Osteocyte (in vitro differentiated cells): ENCODE measurements at regions not wholly inside any gene's neighbourhood (a gene's known extent, or its start where the extent isn't known, plus 50 kb on each side); places are given as distances from the start of the nearest gene placed in this dataset.

Source experiments
- DNase-seq: peaks from one replicate; pipeline ENCODE4 v3.0.0; 2021; ENCODE audit warnings: mixed read lengths; ENCODE audit not compliant: unreplicated experiment; ENCODE audit errors: extremely low spot score
- H3K27ac Mint-ChIP-seq: one replicate; pipeline ENCODE4 v1.8.0; 2021; ENCODE audit warnings: mild to moderate bottlenecking, mixed read lengths; ENCODE audit not compliant: unreplicated experiment
- H3K27me3 Mint-ChIP-seq: one replicate; pipeline ENCODE4 v1.8.0; 2021; ENCODE audit warnings: mixed read lengths; ENCODE audit not compliant: unreplicated experiment
- H3K36me3 Mint-ChIP-seq: one replicate; pipeline ENCODE4 v1.8.0; 2021; ENCODE audit warnings: mixed read lengths; ENCODE audit not compliant: unreplicated experiment
- H3K4me1 Mint-ChIP-seq: one replicate; pipeline ENCODE4 v1.8.0; 2021; ENCODE audit warnings: mixed read lengths; ENCODE audit not compliant: unreplicated experiment
- H3K4me3 Mint-ChIP-seq: one replicate; pipeline ENCODE4 v1.8.0; 2021; ENCODE audit warnings: mild to moderate bottlenecking, moderate library complexity, mixed read lengths; ENCODE audit not compliant: unreplicated experiment
- H3K9me3 Mint-ChIP-seq: one replicate; pipeline ENCODE4 v1.8.0; 2021; ENCODE audit warnings: mixed read lengths; ENCODE audit not compliant: unreplicated experiment
- CTCF ChIP-seq: fragments of 200-600 bp; sonication (generic); IDR thresholded peaks from 2 replicates; pipeline ENCODE4 v1.5.0; 2021; ENCODE audit warnings: antibody characterized with exemption, mild to moderate bottlenecking, moderate library complexity

DNA sequence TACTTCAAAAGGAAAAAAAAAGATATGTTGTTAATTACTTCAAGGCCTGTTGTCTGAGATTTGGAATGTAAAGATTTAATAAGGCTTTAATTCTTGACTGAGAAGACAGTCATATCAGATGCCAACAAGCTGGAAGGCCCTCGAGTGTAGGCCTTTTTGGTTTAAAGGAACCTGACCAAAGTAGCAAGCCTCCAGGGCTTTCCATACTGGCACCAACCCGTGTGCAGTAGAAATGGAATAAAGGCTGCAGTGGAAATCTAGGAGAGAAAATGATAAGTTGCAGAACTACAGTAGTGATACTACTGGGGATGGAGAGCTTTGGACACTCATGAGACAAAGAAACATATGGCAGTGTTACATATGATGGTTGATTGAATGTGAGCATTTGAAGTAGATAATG, 358.0 kb downstream of the TAF11L14 start:
- no peak overlapping the region for H3K4me3 Mint-ChIP-seq
- no peak overlapping the region for H3K27ac Mint-ChIP-seq

DNA sequence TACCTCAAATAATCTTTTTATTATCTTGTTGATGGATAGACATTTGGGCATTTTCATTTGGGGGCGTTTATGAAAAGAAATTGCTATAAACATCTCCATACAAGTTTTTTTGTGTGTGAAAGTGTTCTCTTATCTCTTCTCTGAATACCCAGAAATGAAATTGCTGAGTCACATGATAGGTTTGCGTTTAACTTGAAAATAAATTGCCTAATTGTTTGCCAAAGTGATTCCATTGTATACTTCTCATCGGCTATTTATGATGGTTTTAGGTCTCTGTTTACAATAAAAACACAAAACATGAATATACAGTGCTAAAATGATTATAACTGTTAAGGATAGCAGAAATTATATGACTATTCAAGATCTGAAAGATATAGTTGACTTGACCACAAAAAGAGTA, 361.7 kb downstream of the TAF11L14 start:
- TF ChIP-seq CTCF = no peak
- H3K27ac Mint-ChIP-seq = no peak overlapping the region
- H3K4me3 Mint-ChIP-seq = no peak overlapping the region
- no peak for DNase-seq
- H3K4me1 Mint-ChIP-seq = peaks cover 7% of the 10 kb centered on the region
- H3K27me3 Mint-ChIP-seq = no peaks in the 10 kb centered on the region
- H3K9me3 Mint-ChIP-seq = no peaks in the 10 kb centered on the region
- H3K36me3 Mint-ChIP-seq = no peaks in the 10 kb centered on the region

More for the DNA sequence above, 358.0 kb downstream of the TAF11L14 start:
- DNase-seq = no peak
- H3K4me1 Mint-ChIP-seq = no peaks in the 10 kb centered on the region
- H3K9me3 Mint-ChIP-seq = no peaks in the 10 kb centered on the region
- no peak for TF ChIP-seq CTCF
- H3K27me3 Mint-ChIP-seq = no peaks in the 10 kb centered on the region
- H3K36me3 Mint-ChIP-seq = no peaks in the 10 kb centered on the region

GRCh38 chr5:17999858-18000257, 365.6 kb downstream of the TAF11L14 start:
- no peak for DNase-seq
- peaks cover 11% of the 10 kb centered on the region for H3K4me1 Mint-ChIP-seq
- H3K9me3 Mint-ChIP-seq = peaks cover 11% of the 10 kb centered on the region
- no peak for TF ChIP-seq CTCF
- no peaks in the 10 kb centered on the region for H3K27me3 Mint-ChIP-seq
- H3K4me3 Mint-ChIP-seq = no peak overlapping the region
- H3K36me3 Mint-ChIP-seq = no peaks in the 10 kb centered on the region
- no peak overlapping the region for H3K27ac Mint-ChIP-seq

DNA sequence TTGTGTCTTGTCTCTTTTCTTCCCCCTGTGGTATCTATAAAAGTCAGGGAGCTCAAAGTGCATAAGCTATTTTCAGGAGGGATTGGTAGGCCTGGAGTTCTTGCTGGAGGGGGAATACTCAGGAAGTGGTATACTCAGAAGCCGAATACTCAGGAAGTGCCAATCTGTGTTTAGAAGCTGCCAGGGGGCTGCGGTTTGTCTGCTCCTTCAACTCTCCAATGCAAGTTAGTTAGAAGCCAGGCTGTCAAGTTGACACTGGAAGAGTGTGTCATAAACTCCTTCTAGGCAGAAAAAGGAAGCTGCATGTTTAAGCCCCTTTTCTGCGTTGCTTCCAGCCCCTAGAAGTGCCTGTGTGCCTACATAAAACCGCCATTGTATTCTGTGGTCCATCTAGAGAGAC, 366.5 kb downstream of the TAF11L14 start:
- DNase-seq = no peak
- TF ChIP-seq CTCF = no peak
- H3K36me3 Mint-ChIP-seq = no peaks in the 10 kb centered on the region
- peak overlapping the region; percentile 70 for H3K27ac Mint-ChIP-seq
- H3K4me3 Mint-ChIP-seq = no peak overlapping the region
- H3K4me1 Mint-ChIP-seq = peaks cover 11% of the 10 kb centered on the region
- no peaks in the 10 kb centered on the region for H3K27me3 Mint-ChIP-seq
- H3K9me3 Mint-ChIP-seq = peaks cover 20% of the 10 kb centered on the region

DNA sequence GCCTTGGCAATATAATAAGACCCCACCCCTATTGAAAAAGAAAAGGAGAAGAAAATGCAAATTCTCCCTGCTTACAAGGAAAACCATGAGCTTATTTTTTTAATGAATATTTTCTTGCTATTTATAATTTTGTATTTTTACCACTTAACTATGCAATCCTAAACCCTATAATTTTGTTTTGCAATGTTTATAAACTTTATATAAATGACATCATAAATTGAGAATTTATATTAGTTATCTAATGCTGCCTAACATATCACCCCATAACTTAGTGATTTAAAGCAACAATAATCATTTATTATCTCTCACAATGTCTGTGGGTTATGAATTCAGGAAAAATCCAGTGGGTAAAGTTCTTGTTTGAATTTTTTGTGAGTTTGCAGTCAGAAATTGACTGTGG, 369.1 kb downstream of the TAF11L14 start:
- Mint-ChIP-seq H3K27ac (no peak overlapping the region), H3K27me3 (no peaks in the 10 kb centered on the region), H3K9me3 (peaks cover 22% of the 10 kb centered on the region), H3K4me3 (no peak overlapping the region), H3K4me1 (peaks cover 11% of the 10 kb centered on the region), H3K36me3 (no peaks in the 10 kb centered on the region)
- DNase-seq = no peak
- TF ChIP-seq CTCF = no peak
